Suprapubic skin (tissue), 4 donors: ENCODE measurements at regions not wholly inside any gene's neighbourhood (a gene's known extent, or its start where the extent isn't known, plus 50 kb on each side); places are given as distances from the start of the nearest gene placed in this dataset.
A peak's percentile ranks its signal among the peaks of the same experiment; 100 is the strongest.

Source experiments
- DNase-seq, 2 donors: peaks; one replicate each; pipeline ENCODE4 v3.0.0-alpha.2; 2019; ENCODE audit warnings: low spot score in 2 of 2
- H3K27ac ChIP-seq: fragments of 200-600 bp; sonication (generic); one replicate; pipeline ENCODE4 v1.5.1; 2019
- H3K27me3 ChIP-seq: fragments of 200-600 bp; sonication (generic); one replicate; pipeline ENCODE4 v1.5.1; 2019
- H3K36me3 ChIP-seq: fragments of 200-600 bp; sonication (generic); one replicate; pipeline ENCODE4 v1.5.1; 2019
- H3K4me1 ChIP-seq: fragments of 200-600 bp; sonication (generic); one replicate; pipeline ENCODE4 v1.5.1; 2019
- H3K4me3 ChIP-seq: fragments of 200-600 bp; sonication (generic); one replicate; pipeline ENCODE4 v1.5.1; 2019; ENCODE audit warnings: mild to moderate bottlenecking
- H3K9me3 ChIP-seq: fragments of 200-600 bp; sonication (generic); one replicate; pipeline ENCODE4 v1.5.1; 2019
- CTCF ChIP-seq, 2 donors: fragments of 200-600 bp in 1 of 2; fragments of 450-650 bp in 1 of 2; sonication (generic) in 1 of 2; IDR thresholded peaks; one replicate each; pipeline ENCODE4 v1.5.1; 2016 to 2019; ENCODE audit warnings: antibody characterized with exemption in 2 of 2, mild to moderate bottlenecking in 1 of 2, moderate library complexity in 1 of 2
- EP300 ChIP-seq: sonication (generic); formaldehyde crosslinking; IDR thresholded peaks from one replicate; pipeline ENCODE4 v1.6.1; 2017; ENCODE audit warnings: antibody characterized with exemption
- POLR2A ChIP-seq, 2 donors: fragments of 450-650 bp; IDR thresholded peaks; one replicate each; pipeline ENCODE4 v1.6.1; 2017; ENCODE audit warnings: antibody characterized with exemption in 2 of 2, mild to moderate bottlenecking in 2 of 2, moderate library complexity in 2 of 2
- POLR2AphosphoS5 ChIP-seq, 3 donors: sonication (generic); formaldehyde crosslinking; IDR thresholded peaks; one replicate each; pipeline ENCODE4 v1.6.1; 2017; ENCODE audit warnings: antibody characterized with exemption in 3 of 3
- WGBS: methylation state at CpG from one replicate; pipeline ENCODE4 v1.1.5; 2018; 5-methylcytosine and 5-hydroxymethylcytosine counted together

- WGBS: 75% methylated on average over 6 of the region's 6 CpGs
- Histone ChIP-seq H3K36me3 (no peaks in the 10 kb centered on the region), H3K27ac (no peak overlapping the region), H3K4me1 (no peaks in the 10 kb centered on the region), H3K9me3 (no peaks in the 10 kb centered on the region), H3K27me3 (peaks cover 21% of the 10 kb centered on the region), H3K4me3 (no peak overlapping the region)
- no peak for DNase-seq
- TF ChIP-seq EP300 (no peak), POLR2A (IDR thresholded peaks at IDR 0.05) (no peak), CTCF (IDR thresholded peaks at IDR 0.05) (no peak), POLR2AphosphoS5 (IDR thresholded peaks at IDR 0.05) (no peak)
These were observed 260.7 kb upstream of the CSF3R start for GRCh38 chr1:36743286-36744005.

GRCh38 chr1:36741066-36741465 lies 258.4 kb upstream of the CSF3R start:
- 97% methylated on average over 1 of the region's 1 CpG for WGBS
- Histone ChIP-seq H3K27ac (no peak overlapping the region), H3K27me3 (peaks cover 26% of the 10 kb centered on the region), H3K4me1 (no peaks in the 10 kb centered on the region), H3K9me3 (no peaks in the 10 kb centered on the region), H3K36me3 (no peaks in the 10 kb centered on the region), H3K4me3 (no peak overlapping the region)
- no peak for TF ChIP-seq CTCF (IDR thresholded peaks at IDR 0.05)
- no peak for TF ChIP-seq POLR2AphosphoS5 (IDR thresholded peaks at IDR 0.05)
- no peak for TF ChIP-seq EP300
- TF ChIP-seq POLR2A (IDR thresholded peaks at IDR 0.05): no peak
- no peak for DNase-seq

- no peaks in the 10 kb centered on the region for H3K36me3 ChIP-seq
- no peak overlapping the region for H3K27ac ChIP-seq
- no peak overlapping the region for H3K4me3 ChIP-seq
- no peaks in the 10 kb centered on the region for H3K9me3 ChIP-seq
- DNase-seq: no peak
- TF ChIP-seq CTCF (IDR thresholded peaks at IDR 0.05) (no peak), EP300 (no peak), POLR2AphosphoS5 (IDR thresholded peaks at IDR 0.05) (no peak), POLR2A (IDR thresholded peaks at IDR 0.05) (no peak)
- 80% methylated on average over 1 of the region's 1 CpG for WGBS
- peaks cover 26% of the 10 kb centered on the region for H3K27me3 ChIP-seq
- H3K4me1 ChIP-seq: no peaks in the 10 kb centered on the region
These were observed 257.7 kb upstream of the CSF3R start for GRCh38 chr1:36740446-36740845.

- Histone ChIP-seq H3K4me3 (no peak overlapping the region), H3K27me3 (peaks cover 29% of the 10 kb centered on the region), H3K27ac (no peak overlapping the region), H3K36me3 (no peaks in the 10 kb centered on the region), H3K4me1 (no peaks in the 10 kb centered on the region), H3K9me3 (no peaks in the 10 kb centered on the region)
- TF ChIP-seq EP300 (no peak), CTCF (IDR thresholded peaks at IDR 0.05) (no peak), POLR2A (IDR thresholded peaks at IDR 0.05) (no peak), POLR2AphosphoS5 (IDR thresholded peaks at IDR 0.05) (no peak)
- peak in 1 of 2 donors; percentile 43 for DNase-seq
- WGBS: 73% methylated on average over 5 of the region's 6 CpGs
These were observed 257.1 kb upstream of the CSF3R start for GRCh38 chr1:36739703-36740289.

GRCh38 chr1:36738245-36738644 lies 255.5 kb upstream of the CSF3R start:
- WGBS: 72% methylated on average over 5 of the region's 5 CpGs
- H3K4me3 ChIP-seq: no peak overlapping the region
- H3K27me3 ChIP-seq: peaks cover 33% of the 10 kb centered on the region
- no peak for DNase-seq
- no peaks in the 10 kb centered on the region for H3K4me1 ChIP-seq
- TF ChIP-seq POLR2A (IDR thresholded peaks at IDR 0.05) (no peak), POLR2AphosphoS5 (IDR thresholded peaks at IDR 0.05) (no peak), CTCF (IDR thresholded peaks at IDR 0.05) (no peak), EP300 (no peak)
- H3K36me3 ChIP-seq: no peaks in the 10 kb centered on the region
- no peaks in the 10 kb centered on the region for H3K9me3 ChIP-seq
- no peak overlapping the region for H3K27ac ChIP-seq
